Right kidney (tissue), 1 donor: ENCODE measurements at regions not wholly inside any gene's neighbourhood (a gene's known extent, or its start where the extent isn't known, plus 50 kb on each side); places are given as distances from the start of the nearest gene placed in this dataset.

Experiments used
- DNase-seq: peaks from one replicate; pipeline ENCODE4 v3.0.0-alpha.2; 2016

- DNase-seq: no peak
Observed at GRCh38 chr7:16223963-16224707, 197.2 kb downstream of the CRPPA start.

DNA sequence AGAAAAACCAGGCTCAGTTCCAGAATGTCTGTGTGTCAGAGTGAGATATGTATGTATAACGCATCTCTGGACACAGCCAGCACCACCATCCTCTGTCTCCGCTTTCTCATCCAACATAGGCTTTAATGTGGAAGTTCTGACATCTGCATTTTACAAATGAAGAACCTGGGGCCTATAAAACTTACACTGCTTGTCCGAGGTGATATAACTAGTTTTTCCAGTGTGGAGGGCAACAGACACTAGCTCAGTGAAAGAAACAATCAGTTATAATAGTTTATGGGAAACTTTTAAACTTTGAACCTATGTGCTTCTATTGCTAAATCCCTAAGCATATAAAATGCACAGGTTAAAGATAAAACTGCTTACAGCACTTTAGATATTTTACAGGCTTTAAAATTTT lies 208.7 kb downstream of the CRPPA start:
- DNase-seq: no peak

- DNase-seq: no peak
Observed at GRCh38 chr7:16212032-16212431, 209.3 kb downstream of the CRPPA start.

- DNase-seq: no peak
Observed at GRCh38 chr7:16211402-16211925, 209.9 kb downstream of the CRPPA start.

DNA sequence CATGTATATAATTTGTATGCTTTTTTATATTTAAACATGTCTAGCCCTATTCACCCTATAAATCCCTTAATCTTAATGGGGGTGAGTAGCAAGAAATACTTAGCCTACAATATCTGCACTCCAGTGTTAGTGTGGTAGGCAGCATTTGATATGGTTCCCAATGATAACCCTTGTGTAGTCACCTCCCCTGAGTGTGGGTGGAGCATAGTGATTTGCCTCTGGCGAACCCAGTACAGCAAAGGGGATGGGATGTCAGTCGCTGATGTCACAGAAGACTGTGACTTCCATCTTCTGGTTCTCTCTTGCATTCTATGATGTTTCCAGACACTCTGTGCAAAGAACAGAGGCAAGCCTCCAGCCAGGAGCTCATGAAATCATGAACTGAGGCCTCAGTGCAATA lies 211.2 kb downstream of the CRPPA start:
- DNase-seq: no peak

GRCh38 chr7:16207321-16207720 lies 214.0 kb downstream of the CRPPA start:
- DNase-seq: no peak

DNA sequence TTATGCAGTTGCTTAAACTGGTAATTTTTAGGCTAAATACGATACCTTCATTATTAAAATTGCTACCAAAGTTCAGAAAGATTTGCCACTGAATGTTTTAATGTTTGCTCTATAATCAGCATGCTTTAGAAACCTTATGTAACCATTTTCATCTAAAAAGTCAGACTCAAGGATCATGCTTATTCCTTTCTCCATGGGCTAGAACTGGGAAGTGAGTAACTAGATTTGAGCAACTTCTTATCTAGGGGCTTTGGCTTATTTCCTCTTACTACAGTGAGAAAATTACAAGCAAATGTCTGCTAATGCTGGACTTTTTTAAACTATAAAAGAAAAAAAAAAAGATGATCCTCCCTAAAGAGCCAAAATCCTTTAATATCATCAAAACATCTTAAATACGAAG lies 215.9 kb downstream of the CRPPA start:
- DNase-seq: no peak

DNA sequence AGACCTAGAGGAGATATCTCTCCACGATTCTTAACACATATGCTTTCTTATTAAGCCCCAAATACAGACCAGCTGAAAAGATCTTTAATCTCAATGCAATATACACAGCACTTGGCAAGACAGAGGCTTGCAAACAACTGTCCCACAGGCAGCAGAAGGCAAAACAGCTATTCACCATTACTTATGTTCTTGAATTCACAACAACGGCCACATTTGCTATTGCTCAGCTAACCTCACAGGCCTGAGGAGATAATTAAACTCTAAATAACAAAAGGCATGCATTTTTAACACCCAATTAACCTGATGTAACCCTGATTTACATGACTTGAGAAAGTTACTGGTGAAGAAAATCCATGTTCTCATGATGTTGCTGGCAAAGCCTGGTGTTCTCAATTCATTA lies 216.4 kb downstream of the CRPPA start:
- DNase-seq: no peak

DNA sequence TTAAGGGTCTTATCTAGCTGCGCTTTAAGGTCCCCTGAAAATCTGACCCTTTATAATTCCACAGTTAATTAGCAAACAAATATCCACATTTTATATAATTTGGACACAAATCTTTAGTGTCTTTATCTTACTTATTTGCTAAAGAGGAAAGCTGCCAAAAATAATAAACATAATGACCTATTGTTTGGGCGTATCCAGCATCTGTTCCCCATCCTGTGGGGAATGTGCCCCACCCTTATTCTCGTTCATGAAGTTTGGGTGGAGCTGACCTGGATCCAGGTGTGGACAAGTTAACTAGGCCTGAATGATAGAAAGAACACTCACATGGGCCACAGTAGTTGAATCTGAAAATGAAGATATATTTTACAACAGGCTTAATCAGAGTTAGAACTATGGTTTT lies 218.3 kb downstream of the CRPPA start:
- DNase-seq: no peak

DNA sequence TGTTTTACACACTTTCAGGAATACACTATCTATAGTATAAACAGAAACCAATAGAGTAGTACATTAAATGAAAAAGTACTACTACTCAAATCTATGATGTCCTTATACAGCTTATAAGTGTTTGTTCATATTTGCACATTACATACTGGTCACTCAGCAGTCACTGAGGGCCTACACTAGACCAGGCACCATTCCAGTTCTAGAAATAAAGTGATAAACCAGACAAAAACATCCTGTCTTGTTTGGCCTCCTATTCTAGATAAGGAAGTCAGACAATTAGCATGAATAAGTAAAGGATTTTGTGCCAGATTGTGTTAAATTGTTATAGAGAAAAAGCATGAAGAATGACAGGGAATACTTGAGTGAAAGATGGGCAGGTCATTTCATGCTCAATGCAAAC lies 219.0 kb downstream of the CRPPA start:
- DNase-seq: no peak

GRCh38 chr7:16200591-16200990 lies 220.7 kb downstream of the CRPPA start:
- DNase-seq: no peak

DNA sequence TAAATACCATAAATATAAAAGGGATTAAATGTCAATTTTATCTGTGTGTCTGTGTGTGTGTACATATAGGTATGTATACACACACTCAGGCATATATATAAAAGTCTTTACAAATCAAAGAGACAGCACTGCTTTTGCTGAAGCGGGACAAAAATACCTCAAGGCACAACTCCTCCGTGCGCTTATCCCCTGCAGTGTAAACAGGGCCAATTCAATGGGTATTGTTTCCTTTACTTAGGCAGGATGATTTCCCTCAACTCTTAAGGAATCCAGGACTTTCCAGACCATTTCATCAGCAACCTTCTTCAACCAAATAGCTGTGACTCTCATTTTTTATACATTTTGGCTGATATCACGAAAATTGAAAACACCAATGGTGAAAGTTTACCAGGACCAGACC lies 227.7 kb downstream of the CRPPA start:
- no peak for DNase-seq

DNA sequence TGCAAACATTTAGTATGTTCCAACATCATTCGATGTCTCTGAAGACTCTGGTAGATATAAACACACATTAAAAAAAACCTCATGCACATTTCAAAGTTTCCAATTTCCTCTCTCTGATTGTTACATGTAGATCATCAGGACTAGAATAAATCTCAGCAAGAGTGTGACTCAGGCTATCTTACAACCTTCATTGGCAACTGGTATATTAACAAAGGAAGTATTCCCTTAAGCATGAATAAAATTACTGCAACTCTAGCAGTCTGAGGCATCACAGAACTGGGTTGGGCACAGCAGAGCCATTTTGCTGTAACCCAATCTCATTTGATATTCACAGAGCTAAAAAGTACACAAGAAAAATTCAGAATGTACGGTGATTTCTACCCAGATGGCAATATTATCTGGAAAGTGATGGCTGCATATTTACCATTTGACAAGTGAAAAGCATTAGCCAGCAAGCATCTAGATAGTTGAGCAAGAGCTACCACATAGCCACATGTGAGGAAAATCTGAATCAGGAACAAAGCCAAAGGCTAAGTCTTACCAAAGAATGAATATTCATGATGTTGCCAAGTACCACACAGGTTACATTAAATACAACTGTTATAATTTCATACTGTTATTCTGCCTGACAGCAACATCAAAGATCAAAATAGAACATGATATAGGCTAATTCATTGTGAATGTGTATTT lies 232.2 kb downstream of the CRPPA start:
- DNase-seq: no peak

- DNase-seq: no peak
Observed at GRCh38 chr7:16187131-16187530, 234.2 kb downstream of the CRPPA start.

DNA sequence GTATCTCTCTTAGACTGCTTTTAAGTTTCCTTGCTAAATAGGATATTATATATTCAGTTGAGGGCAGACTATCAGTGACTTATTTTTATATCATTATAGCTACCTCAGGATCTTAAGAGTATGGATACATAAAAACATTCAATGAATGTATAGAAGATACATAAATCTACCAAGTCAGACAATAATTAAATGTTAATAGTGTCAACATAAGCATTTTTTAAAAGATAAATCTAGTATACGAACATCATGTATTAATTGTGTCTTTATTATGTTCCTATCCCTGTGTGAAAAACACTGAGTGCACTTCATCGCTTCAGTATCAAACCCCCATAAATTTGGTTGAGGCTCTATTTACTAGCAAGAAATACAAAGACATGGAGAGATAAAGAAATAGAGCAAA lies 242.8 kb downstream of the CRPPA start:
- no peak for DNase-seq

DNA sequence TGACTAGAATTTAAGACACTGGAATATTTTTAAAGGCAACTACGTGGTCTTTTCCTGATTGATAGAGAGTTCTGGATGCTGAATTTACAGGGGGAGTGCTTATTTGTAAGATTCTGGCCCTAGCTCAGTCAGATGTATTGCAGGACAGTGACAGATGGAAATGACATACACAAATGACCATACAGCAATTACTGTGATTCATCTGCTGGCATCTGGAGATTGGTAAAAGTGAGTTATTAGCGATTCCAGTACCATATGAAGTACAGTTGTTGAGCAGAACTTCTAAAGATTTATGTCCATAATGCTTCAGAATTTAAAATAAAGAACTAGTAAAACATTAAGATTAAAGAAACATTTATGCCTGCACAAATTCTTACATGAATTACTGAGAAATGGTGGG lies 243.2 kb downstream of the CRPPA start:
- no peak for DNase-seq

GRCh38 chr7:16174253-16174652 lies 247.1 kb downstream of the CRPPA start:
- no peak for DNase-seq

GRCh38 chr7:16172366-16172765 lies 249.0 kb downstream of the CRPPA start:
- no peak for DNase-seq

DNA sequence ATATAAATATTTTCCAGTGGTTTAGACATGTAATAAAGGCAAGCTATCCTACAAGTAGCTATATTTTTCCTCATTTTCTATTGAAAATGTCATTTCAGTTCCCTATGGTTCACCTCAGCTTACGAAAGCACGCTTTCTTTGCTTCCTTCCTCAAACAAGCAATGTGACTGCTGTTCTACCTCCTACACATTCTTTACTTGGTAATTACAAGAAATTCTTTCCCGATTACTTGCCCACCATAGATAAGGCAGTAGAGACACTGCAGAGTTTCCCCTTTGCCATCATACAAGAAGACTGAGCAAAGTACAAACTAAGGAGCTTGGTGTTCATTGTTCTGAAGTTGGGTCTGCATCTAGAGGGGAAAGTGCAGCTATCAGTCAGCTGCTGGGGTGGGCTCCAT lies 249.4 kb downstream of the CRPPA start:
- no peak for DNase-seq

- no peak for DNase-seq
Observed at GRCh38 chr7:16170671-16171070, 250.7 kb downstream of the CRPPA start.

DNA sequence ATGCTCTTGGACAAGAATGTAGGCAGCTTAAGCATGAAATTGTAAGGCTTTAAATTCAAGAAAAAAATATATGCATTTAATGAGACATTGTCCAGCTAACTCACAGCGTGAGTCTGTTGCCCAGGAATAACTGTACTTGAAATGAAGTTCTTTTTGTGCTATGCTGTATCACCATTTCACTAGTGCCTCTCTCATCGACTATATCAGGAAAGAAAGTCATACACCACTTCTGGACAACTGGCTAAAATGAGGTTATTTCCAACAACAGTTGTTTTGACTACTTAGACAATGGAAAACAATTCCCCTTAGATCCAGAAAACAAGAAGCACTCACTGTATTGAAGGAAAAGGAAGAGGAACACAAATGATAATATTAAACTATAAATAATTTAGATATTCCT lies 251.8 kb downstream of the CRPPA start:
- DNase-seq: no peak

DNA sequence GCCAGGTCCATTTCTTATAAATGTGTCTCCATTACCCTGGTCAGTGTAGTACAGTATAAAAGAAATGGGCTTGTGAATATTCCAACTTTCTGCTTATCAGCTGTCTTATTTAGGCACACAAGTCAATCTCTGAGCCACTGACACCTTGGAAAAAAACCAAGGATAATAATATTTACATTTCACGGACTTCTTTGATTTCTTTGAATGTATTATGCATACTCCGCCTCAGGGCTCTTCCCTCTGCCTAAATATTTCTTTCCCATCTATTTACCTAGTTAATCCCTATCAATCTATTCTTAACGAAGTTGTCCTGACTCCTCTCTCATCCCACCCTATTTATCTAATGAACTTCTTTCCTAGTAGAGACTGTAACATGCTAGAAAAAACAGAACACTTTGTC lies 253.8 kb downstream of the CRPPA start:
- DNase-seq: no peak

- DNase-seq: no peak
Observed at GRCh38 chr7:16144361-16144760, 277.0 kb downstream of the CRPPA start.

GRCh38 chr7:16137944-16138343 lies 283.4 kb downstream of the CRPPA start:
- DNase-seq: no peak
